Mesenchymal stem cell (in vitro differentiated cells and primary cell): ENCODE measurements at regions not wholly inside any gene's neighbourhood (a gene's known extent, or its start where the extent isn't known, plus 50 kb on each side); places are given as distances from the start of the nearest gene placed in this dataset.

Source experiments
- DNase-seq: peaks from one replicate; pipeline ENCODE4 v3.0.0-alpha.2; 2013
- H2AFZ ChIP-seq: one replicate; pipeline ENCODE4 v1.6.1; 2013; ENCODE audit warnings: low read depth, mild to moderate bottlenecking, control low read depth, inconsistent platforms, low read length, moderate library complexity
- H2AK5ac ChIP-seq: 2 replicates; pipeline ENCODE4 v1.6.1; 2013; ENCODE audit warnings: low read length, moderate library complexity, mild to moderate bottlenecking, inconsistent platforms; ENCODE audit not compliant: severe bottlenecking
- H2BK120ac ChIP-seq: one replicate; pipeline ENCODE4 v1.6.1; 2013; ENCODE audit warnings: low read depth, mild to moderate bottlenecking, inconsistent platforms, low read length, moderate library complexity
- H2BK12ac ChIP-seq, 2 experiments: one replicate each; pipeline ENCODE4 v1.6.1; 2013; ENCODE audit warnings: inconsistent platforms in 2 of 2, low read length in 2 of 2, mild to moderate bottlenecking in 2 of 2, moderate library complexity in 2 of 2, control low read depth in 1 of 2
- H2BK15ac ChIP-seq: one replicate; pipeline ENCODE4 v1.6.1; 2013; ENCODE audit warnings: mild to moderate bottlenecking, low read depth, inconsistent platforms; ENCODE audit not compliant: poor library complexity, severe bottlenecking
- H2BK5ac ChIP-seq: 2 replicates; pipeline ENCODE4 v1.6.1; 2013; ENCODE audit warnings: low read depth, mild to moderate bottlenecking, low read length, control low read depth, inconsistent platforms; ENCODE audit not compliant: poor library complexity, severe bottlenecking
- H3K14ac ChIP-seq, 2 experiments: one replicate each; pipeline ENCODE4 v1.6.1; 2013; ENCODE audit warnings: inconsistent platforms in 2 of 2, low read length in 2 of 2, control low read depth in 1 of 2, mild to moderate bottlenecking in 1 of 2, moderate library complexity in 1 of 2
- H3K18ac ChIP-seq, 2 experiments: one replicate each; pipeline ENCODE4 v1.6.1; 2013; ENCODE audit warnings: inconsistent platforms in 2 of 2, low read length in 2 of 2, control low read depth in 1 of 2, low read depth in 1 of 2, mild to moderate bottlenecking in 1 of 2
- H3K23ac ChIP-seq, 2 experiments: one replicate each; pipeline ENCODE4 v1.6.1; 2013; ENCODE audit warnings: inconsistent platforms in 2 of 2, low read length in 2 of 2, mild to moderate bottlenecking in 2 of 2, moderate library complexity in 2 of 2, control low read depth in 1 of 2
- H3K27ac ChIP-seq: 2 replicates; pipeline ENCODE4 v1.5.1; 2013; ENCODE audit warnings: mild to moderate bottlenecking, moderate library complexity, low read length, control low read depth, inconsistent platforms; ENCODE audit not compliant: poor library complexity, severe bottlenecking
- H3K27me3 ChIP-seq, 2 experiments: 2 replicates each; pipeline versions ENCODE4 v1.6.1 to v1.7.0; 2013; ENCODE audit warnings: low read length in 2 of 2, mild to moderate bottlenecking in 2 of 2, moderate library complexity in 2 of 2, control low read depth in 1 of 2, inconsistent platforms in 1 of 2; ENCODE audit not compliant: control insufficient read depth in 1 of 2, insufficient read depth in 1 of 2
- H3K36me3 ChIP-seq, 2 experiments: 2 replicates each; pipeline versions ENCODE4 v1.6.1 to v1.7.0; 2013; ENCODE audit warnings: low read length in 2 of 2, control low read depth in 1 of 2, inconsistent platforms in 1 of 2, low read depth in 1 of 2, mild to moderate bottlenecking in 1 of 2; ENCODE audit not compliant: insufficient read depth in 2 of 2, control insufficient read depth in 1 of 2
- H3K4ac ChIP-seq, 2 experiments: one replicate each; pipeline ENCODE4 v1.6.1; 2013; ENCODE audit warnings: inconsistent platforms in 2 of 2, low read length in 2 of 2, mild to moderate bottlenecking in 2 of 2, moderate library complexity in 2 of 2, control low read depth in 1 of 2, low read depth in 1 of 2
- H3K4me1 ChIP-seq: 2 replicates; pipeline ENCODE4 v1.6.1; 2013; ENCODE audit warnings: low read depth, low read length, control low read depth; ENCODE audit not compliant: control insufficient read depth, insufficient read depth
- H3K4me2 ChIP-seq: 2 replicates; pipeline ENCODE4 v1.6.1; 2013; ENCODE audit warnings: low read length, mild to moderate bottlenecking, inconsistent platforms; ENCODE audit not compliant: poor library complexity, severe bottlenecking
- H3K4me3 ChIP-seq, 2 experiments: 2 replicates each; pipeline versions ENCODE4 v1.5.1 to v1.7.0; 2013; ENCODE audit warnings: low read length in 2 of 2, mild to moderate bottlenecking in 2 of 2, control low read depth in 1 of 2, low read depth in 1 of 2; ENCODE audit not compliant: insufficient read depth in 1 of 2
- H3K79me1 ChIP-seq: replicated peaks from 2 replicates; pipeline ENCODE4 v1.6.1; 2013; ENCODE audit warnings: mild to moderate bottlenecking, control low read depth, low read length, inconsistent platforms; ENCODE audit not compliant: poor library complexity, severe bottlenecking
- H3K9ac ChIP-seq: 2 replicates; pipeline ENCODE4 v1.7.0; 2013; ENCODE audit warnings: mild to moderate bottlenecking, low read length, moderate library complexity
- H3K9me3 ChIP-seq: 2 replicates; pipeline ENCODE4 v1.7.0; 2013; ENCODE audit warnings: mild to moderate bottlenecking, low read length; ENCODE audit not compliant: control insufficient read depth
- H4K8ac ChIP-seq: one replicate; pipeline ENCODE4 v1.6.1; 2013; ENCODE audit warnings: inconsistent platforms, mild to moderate bottlenecking, low read length, moderate library complexity
- H4K91ac ChIP-seq: one replicate; pipeline ENCODE4 v1.6.1; 2013; ENCODE audit warnings: mild to moderate bottlenecking, low read length, inconsistent platforms
- WGBS: methylation state at CpG from one replicate; pipeline ENCODE4 v1.1.7; 2013; ENCODE audit warnings: mixed read lengths; 5-methylcytosine and 5-hydroxymethylcytosine counted together

- no CpG with 5 or more reads among the region's 1 CpG for WGBS
- H3K79me1 ChIP-seq = no peaks in the 10 kb centered on the region
- H4K91ac ChIP-seq = no peak overlapping the region
- H3K23ac ChIP-seq = no peak overlapping the region
- H3K9ac ChIP-seq = peak overlapping the region; percentile 54
- peaks cover 5% of the 10 kb centered on the region for H3K9me3 ChIP-seq
- no peak overlapping the region for H3K18ac ChIP-seq
- no peaks in the 10 kb centered on the region for H3K4me1 ChIP-seq
- H3K4me3 ChIP-seq = no peak overlapping the region
- H3K14ac ChIP-seq = no peak overlapping the region
- no peaks in the 10 kb centered on the region for H3K36me3 ChIP-seq
- H2BK120ac ChIP-seq = no peak overlapping the region
- H2AK5ac ChIP-seq = no peak overlapping the region
- H3K27me3 ChIP-seq = no peaks in the 10 kb centered on the region
- H3K4ac ChIP-seq = no peak overlapping the region
- H4K8ac ChIP-seq = no peak overlapping the region
- H3K27ac ChIP-seq = no peak overlapping the region
- H3K4me2 ChIP-seq = no peak overlapping the region
- no peak overlapping the region for H2BK5ac ChIP-seq
- no peak overlapping the region for H2BK15ac ChIP-seq
- no peak overlapping the region for H2AFZ ChIP-seq
- no peak overlapping the region for H2BK12ac ChIP-seq
- DNase-seq = no peak
These were observed 384.6 kb downstream of the STIM2 start for GRCh38 chr4:27245216-27245615.

GRCh38 chr4:27248829-27249228 is 388.2 kb downstream of the STIM2 start:
- Histone ChIP-seq H3K18ac (no peak overlapping the region), H2BK5ac (no peak overlapping the region), H4K91ac (no peak overlapping the region), H2BK12ac (no peak overlapping the region), H3K9ac (peak overlapping the region; percentile 82), H3K27ac (no peak overlapping the region), H2AK5ac (no peak overlapping the region), H3K27me3 (no peaks in the 10 kb centered on the region), H2AFZ (no peak overlapping the region), H2BK15ac (no peak overlapping the region), H3K9me3 (peaks cover 9% of the 10 kb centered on the region), H3K23ac (no peak overlapping the region), H4K8ac (no peak overlapping the region), H3K36me3 (no peaks in the 10 kb centered on the region), H3K4ac (no peak overlapping the region), H3K79me1 (no peaks in the 10 kb centered on the region), H3K4me3 (no peak overlapping the region), H3K4me2 (no peak overlapping the region), H3K4me1 (no peaks in the 10 kb centered on the region), H3K14ac (no peak overlapping the region), H2BK120ac (no peak overlapping the region)
- DNase-seq = no peak
- WGBS = 55% methylated on average over 2 of the region's 2 CpGs

- no peak overlapping the region for H2AFZ ChIP-seq
- no peak overlapping the region for H2BK12ac ChIP-seq
- 59% methylated on average over 2 of the region's 2 CpGs for WGBS
- no peak overlapping the region for H2AK5ac ChIP-seq
- H2BK120ac ChIP-seq = no peak overlapping the region
- no peak overlapping the region for H2BK5ac ChIP-seq
- no peak overlapping the region for H3K27ac ChIP-seq
- H3K27me3 ChIP-seq = no peaks in the 10 kb centered on the region
- H2BK15ac ChIP-seq = no peak overlapping the region
- H3K23ac ChIP-seq = no peak overlapping the region
- no peak overlapping the region for H4K8ac ChIP-seq
- DNase-seq = no peak
- H3K9me3 ChIP-seq = peaks cover 9% of the 10 kb centered on the region
- no peak overlapping the region for H4K91ac ChIP-seq
- H3K18ac ChIP-seq = no peak overlapping the region
- no peak overlapping the region for H3K4me3 ChIP-seq
- H3K14ac ChIP-seq = no peak overlapping the region
- no peak overlapping the region for H3K9ac ChIP-seq
- H3K36me3 ChIP-seq = no peaks in the 10 kb centered on the region
- no peak overlapping the region for H3K4me2 ChIP-seq
- H3K4ac ChIP-seq = no peak overlapping the region
- no peaks in the 10 kb centered on the region for H3K79me1 ChIP-seq
- no peaks in the 10 kb centered on the region for H3K4me1 ChIP-seq
These were observed 391.1 kb downstream of the STIM2 start for GRCh38 chr4:27251771-27252170.

GRCh38 chr4:27267339-27267969 is 406.8 kb downstream of the STIM2 start:
- H2BK12ac ChIP-seq = no peak overlapping the region
- no peak overlapping the region for H2BK5ac ChIP-seq
- 71% methylated on average over 7 of the region's 7 CpGs for WGBS
- H3K4ac ChIP-seq = no peak overlapping the region
- no peaks in the 10 kb centered on the region for H3K9me3 ChIP-seq
- H3K18ac ChIP-seq = no peak overlapping the region
- H2BK15ac ChIP-seq = no peak overlapping the region
- H3K4me3 ChIP-seq = no peak overlapping the region
- H4K8ac ChIP-seq = no peak overlapping the region
- no peak overlapping the region for H4K91ac ChIP-seq
- H3K36me3 ChIP-seq = no peaks in the 10 kb centered on the region
- no peak overlapping the region for H3K4me2 ChIP-seq
- H3K14ac ChIP-seq = no peak overlapping the region
- no peak overlapping the region for H2AK5ac ChIP-seq
- no peak overlapping the region for H3K9ac ChIP-seq
- no peaks in the 10 kb centered on the region for H3K4me1 ChIP-seq
- no peak overlapping the region for H3K23ac ChIP-seq
- no peak overlapping the region for H2AFZ ChIP-seq
- no peaks in the 10 kb centered on the region for H3K27me3 ChIP-seq
- no peak overlapping the region for H3K27ac ChIP-seq
- DNase-seq = no peak
- H3K79me1 ChIP-seq = no peaks in the 10 kb centered on the region
- H2BK120ac ChIP-seq = no peak overlapping the region
